Panc1 (cell line): ENCODE measurements at regions not wholly inside any gene's neighbourhood (a gene's known extent, or its start where the extent isn't known, plus 50 kb on each side); places are given as distances from the start of the nearest gene placed in this dataset.

Experiments used
- CTCF ChIP-seq: fragments of 450-650 bp; IDR thresholded peaks from 2 replicates; pipeline ENCODE4 v1.5.1; 2017; ENCODE audit warnings: mild to moderate bottlenecking
- POLR2AphosphoS5 ChIP-seq: IDR thresholded peaks from 2 replicates; pipeline ENCODE4 v1.6.1; 2012; ENCODE audit warnings: mild to moderate bottlenecking, low read depth, low read length, moderate library complexity
- TF ChIP-seq, protein P1 (sequence below), 2 experiments: IDR thresholded peaks; 2 replicates each; pipeline ENCODE4 v1.6.1; 2011 to 2012; ENCODE audit warnings: low read depth in 2 of 2, control low read depth in 1 of 2, low read length in 1 of 2, mild to moderate bottlenecking in 1 of 2, moderate library complexity in 1 of 2; ENCODE audit not compliant: insufficient read depth in 1 of 2

GRCh38 chr12:96134200-96134599 is 60.0 kb upstream of the ELK3 start:
- no peak for TF ChIP-seq POLR2AphosphoS5
- TF ChIP-seq CTCF: no peak
- TF ChIP-seq, protein P1, sequence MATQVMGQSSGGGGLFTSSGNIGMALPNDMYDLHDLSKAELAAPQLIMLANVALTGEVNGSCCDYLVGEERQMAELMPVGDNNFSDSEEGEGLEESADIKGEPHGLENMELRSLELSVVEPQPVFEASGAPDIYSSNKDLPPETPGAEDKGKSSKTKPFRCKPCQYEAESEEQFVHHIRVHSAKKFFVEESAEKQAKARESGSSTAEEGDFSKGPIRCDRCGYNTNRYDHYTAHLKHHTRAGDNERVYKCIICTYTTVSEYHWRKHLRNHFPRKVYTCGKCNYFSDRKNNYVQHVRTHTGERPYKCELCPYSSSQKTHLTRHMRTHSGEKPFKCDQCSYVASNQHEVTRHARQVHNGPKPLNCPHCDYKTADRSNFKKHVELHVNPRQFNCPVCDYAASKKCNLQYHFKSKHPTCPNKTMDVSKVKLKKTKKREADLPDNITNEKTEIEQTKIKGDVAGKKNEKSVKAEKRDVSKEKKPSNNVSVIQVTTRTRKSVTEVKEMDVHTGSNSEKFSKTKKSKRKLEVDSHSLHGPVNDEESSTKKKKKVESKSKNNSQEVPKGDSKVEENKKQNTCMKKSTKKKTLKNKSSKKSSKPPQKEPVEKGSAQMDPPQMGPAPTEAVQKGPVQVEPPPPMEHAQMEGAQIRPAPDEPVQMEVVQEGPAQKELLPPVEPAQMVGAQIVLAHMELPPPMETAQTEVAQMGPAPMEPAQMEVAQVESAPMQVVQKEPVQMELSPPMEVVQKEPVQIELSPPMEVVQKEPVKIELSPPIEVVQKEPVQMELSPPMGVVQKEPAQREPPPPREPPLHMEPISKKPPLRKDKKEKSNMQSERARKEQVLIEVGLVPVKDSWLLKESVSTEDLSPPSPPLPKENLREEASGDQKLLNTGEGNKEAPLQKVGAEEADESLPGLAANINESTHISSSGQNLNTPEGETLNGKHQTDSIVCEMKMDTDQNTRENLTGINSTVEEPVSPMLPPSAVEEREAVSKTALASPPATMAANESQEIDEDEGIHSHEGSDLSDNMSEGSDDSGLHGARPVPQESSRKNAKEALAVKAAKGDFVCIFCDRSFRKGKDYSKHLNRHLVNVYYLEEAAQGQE (IDR thresholded peaks at IDR 0.05; ENCODE audit: insufficient read depth in 1 of 2, low read depth in 2 of 2, low read length in 1 of 2): no peak
